C4-2B (cell line): ENCODE measurements at regions not wholly inside any gene's neighbourhood (a gene's known extent, or its start where the extent isn't known, plus 50 kb on each side); places are given as distances from the start of the nearest gene placed in this dataset.

Experiments
- H3K27ac ChIP-seq: fragments of 450-650 bp; 2 replicates; pipeline ENCODE4 v1.5.1; 2017
- CTCF ChIP-seq: fragments of 450-650 bp; conservative IDR thresholded peaks from 2 replicates; pipeline ENCODE4 v1.5.1; 2017; ENCODE audit warnings: mild to moderate bottlenecking
- ZFX ChIP-seq: fragments of 450-650 bp; IDR thresholded peaks from 2 replicates; pipeline ENCODE4 v1.6.1; 2017

GRCh38 chr17:73770849-73771229 lies 126.6 kb upstream of the SDK2 start:
- TF ChIP-seq CTCF (no peak), ZFX (no peak)
- peak overlapping the region; percentile 20 for H3K27ac ChIP-seq

- H3K27ac ChIP-seq: no peak overlapping the region
- TF ChIP-seq CTCF (no peak), ZFX (no peak)
These were observed 128.0 kb upstream of the SDK2 start for GRCh38 chr17:73772107-73772705.

- no peak overlapping the region for H3K27ac ChIP-seq
- no peak for TF ChIP-seq CTCF
- no peak for TF ChIP-seq ZFX
These were observed 129.5 kb upstream of the SDK2 start for GRCh38 chr17:73773702-73774101.

GRCh38 chr17:73774852-73775251 lies 130.6 kb upstream of the SDK2 start:
- H3K27ac ChIP-seq: no peak overlapping the region
- no peak for TF ChIP-seq CTCF

- no peak overlapping the region for H3K27ac ChIP-seq
- TF ChIP-seq CTCF (no peak), ZFX (no peak)
These were observed 132.3 kb upstream of the SDK2 start for GRCh38 chr17:73776351-73777130.

- H3K27ac ChIP-seq: no peak overlapping the region
These were observed 132.8 kb upstream of the SDK2 start for GRCh38 chr17:73777131-73777449.

More at GRCh38 chr17:73777131-73777449, 132.8 kb upstream of the SDK2 start:
- no peak for TF ChIP-seq CTCF
- no peak for TF ChIP-seq ZFX
